Thoracic aorta (tissue), 2 donors: ENCODE measurements at regions not wholly inside any gene's neighbourhood (a gene's known extent, or its start where the extent isn't known, plus 50 kb on each side); places are given as distances from the start of the nearest gene placed in this dataset.

Experiments used
- ATAC-seq: fragments of 150-250 bp; one replicate; pipeline ENCODE4 v1.8.0; 2017; ENCODE audit warnings: low read depth; ENCODE audit not compliant: insufficient number of reproducible peaks, low FRiP score
- DNase-seq: peaks from one replicate; pipeline ENCODE4 v3.0.0-alpha.2; 2020; ENCODE audit warnings: low spot score
- H3K27ac ChIP-seq, 2 donors: fragments of 200-600 bp; sonication (generic); 1 replicate in 1 of 2; 2 replicates in 1 of 2; pipeline ENCODE4 v1.5.1; 2016; ENCODE audit warnings: mild to moderate bottlenecking in 2 of 2, moderate library complexity in 2 of 2
- H3K27me3 ChIP-seq: fragments of 200-600 bp; sonication (generic); replicated peaks from 2 replicates; pipeline ENCODE4 v1.6.0; 2016; ENCODE audit warnings: mild to moderate bottlenecking; ENCODE audit not compliant: insufficient read depth
- H3K36me3 ChIP-seq: fragments of 200-600 bp; sonication (generic); one replicate; pipeline ENCODE4 v1.5.1; 2016
- H3K4me1 ChIP-seq, 2 donors: fragments of 200-600 bp; sonication (generic); 1 replicate in 1 of 2; 2 replicates in 1 of 2; pipeline versions ENCODE4 v1.5.1 to v1.6.0; 2016; ENCODE audit warnings: low read depth in 2 of 2, mild to moderate bottlenecking in 1 of 2; ENCODE audit not compliant: control insufficient read depth in 1 of 2
- H3K4me3 ChIP-seq: fragments of 200-600 bp; sonication (generic); 2 replicates; pipeline ENCODE4 v1.5.1; 2016; ENCODE audit warnings: mild to moderate bottlenecking
- H3K9me3 ChIP-seq: fragments of 200-600 bp; sonication (generic); 2 replicates; pipeline ENCODE4 v1.5.1; 2016
- CTCF ChIP-seq: fragments of 200-600 bp; sonication (generic); IDR thresholded peaks from one replicate; pipeline ENCODE4 v1.5.1; 2019; ENCODE audit warnings: antibody characterized with exemption

GRCh38 chr2:12298352-12298751 lies 418.4 kb upstream of the TRIB2 start:
- TF ChIP-seq CTCF = no peak
- no peaks in the 10 kb centered on the region for H3K36me3 ChIP-seq
- no peak overlapping the region for H3K27ac ChIP-seq
- no peak overlapping the region for H3K4me3 ChIP-seq
- DNase-seq = no peak
- no peak for ATAC-seq
- H3K4me1 ChIP-seq = peaks cover 3 to 10% of the 10 kb centered on the region in 2 donors
- no peaks in the 10 kb centered on the region for H3K27me3 ChIP-seq
- H3K9me3 ChIP-seq = no peaks in the 10 kb centered on the region

GRCh38 chr2:12299431-12299830 lies 417.3 kb upstream of the TRIB2 start:
- DNase-seq (no peak), ATAC-seq (no peak)
- no peaks in the 10 kb centered on the region for H3K36me3 ChIP-seq
- H3K4me1 ChIP-seq = peaks cover 3 to 10% of the 10 kb centered on the region in 2 donors
- H3K27ac ChIP-seq = no peak overlapping the region
- H3K27me3 ChIP-seq = no peaks in the 10 kb centered on the region
- no peak for TF ChIP-seq CTCF
- no peaks in the 10 kb centered on the region for H3K9me3 ChIP-seq
- no peak overlapping the region for H3K4me3 ChIP-seq

GRCh38 chr2:12300019-12300602 lies 416.6 kb upstream of the TRIB2 start:
- ATAC-seq (no peak), DNase-seq (no peak)
- Histone ChIP-seq H3K4me3 (no peak overlapping the region), H3K36me3 (no peaks in the 10 kb centered on the region), H3K4me1 (peaks cover 3 to 10% of the 10 kb centered on the region in 2 donors), H3K9me3 (no peaks in the 10 kb centered on the region), H3K27ac (peak overlapping the region in 1 of 2 donors; percentile 11), H3K27me3 (no peaks in the 10 kb centered on the region)
- no peak for TF ChIP-seq CTCF

- DNase-seq = no peak
- TF ChIP-seq CTCF = no peak
- no peaks in the 10 kb centered on the region for H3K9me3 ChIP-seq
- no peak overlapping the region for H3K27ac ChIP-seq
- no peak for ATAC-seq
- no peaks in the 10 kb centered on the region for H3K27me3 ChIP-seq
- H3K4me1 ChIP-seq = peaks cover 3 to 10% of the 10 kb centered on the region in 2 donors
- H3K4me3 ChIP-seq = no peak overlapping the region
- H3K36me3 ChIP-seq = no peaks in the 10 kb centered on the region
Measured at GRCh38 chr2:12300927-12301326, 415.8 kb upstream of the TRIB2 start.

- no peaks in the 10 kb centered on the region for H3K9me3 ChIP-seq
- H3K4me3 ChIP-seq = no peak overlapping the region
- H3K4me1 ChIP-seq = peaks cover 3 to 10% of the 10 kb centered on the region in 2 donors
- H3K36me3 ChIP-seq = no peaks in the 10 kb centered on the region
- no peak for ATAC-seq
- H3K27ac ChIP-seq = no peak overlapping the region
- no peak for TF ChIP-seq CTCF
- no peaks in the 10 kb centered on the region for H3K27me3 ChIP-seq
- no peak for DNase-seq
Measured at GRCh38 chr2:12302140-12302539, 414.6 kb upstream of the TRIB2 start.
